ENCODE measurements at regions not wholly inside any gene's neighbourhood (a gene's known extent, or its start where the extent isn't known, plus 50 kb on each side); places are given as distances from the start of the nearest gene placed in this dataset.

DNA sequence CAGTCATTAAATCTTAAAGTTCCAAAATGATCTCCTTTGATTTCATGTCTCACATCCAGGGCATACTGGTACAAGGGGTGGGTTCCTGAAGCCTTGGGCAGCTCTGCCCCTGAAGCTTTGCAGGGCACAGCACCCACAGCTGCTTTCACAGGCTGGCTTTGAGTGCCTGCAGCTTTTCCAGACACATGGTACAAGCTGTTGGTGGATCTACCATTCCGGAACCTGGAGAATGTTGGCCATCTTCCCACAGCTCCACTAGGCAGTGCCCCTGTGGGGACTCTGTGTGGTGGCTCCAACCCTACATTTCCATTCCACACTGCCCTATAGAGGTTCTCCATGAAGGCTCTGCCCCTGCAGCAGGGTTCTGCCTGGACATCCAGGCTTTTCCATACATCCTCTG is 211.1 kb upstream of the THBS1 start:
- TF ChIP-seq POLR2A (IDR thresholded peaks at IDR 0.05) (no peak), EP300 (IDR thresholded peaks at IDR 0.05) (no peak)
- TF ChIP-seq, protein P1, sequence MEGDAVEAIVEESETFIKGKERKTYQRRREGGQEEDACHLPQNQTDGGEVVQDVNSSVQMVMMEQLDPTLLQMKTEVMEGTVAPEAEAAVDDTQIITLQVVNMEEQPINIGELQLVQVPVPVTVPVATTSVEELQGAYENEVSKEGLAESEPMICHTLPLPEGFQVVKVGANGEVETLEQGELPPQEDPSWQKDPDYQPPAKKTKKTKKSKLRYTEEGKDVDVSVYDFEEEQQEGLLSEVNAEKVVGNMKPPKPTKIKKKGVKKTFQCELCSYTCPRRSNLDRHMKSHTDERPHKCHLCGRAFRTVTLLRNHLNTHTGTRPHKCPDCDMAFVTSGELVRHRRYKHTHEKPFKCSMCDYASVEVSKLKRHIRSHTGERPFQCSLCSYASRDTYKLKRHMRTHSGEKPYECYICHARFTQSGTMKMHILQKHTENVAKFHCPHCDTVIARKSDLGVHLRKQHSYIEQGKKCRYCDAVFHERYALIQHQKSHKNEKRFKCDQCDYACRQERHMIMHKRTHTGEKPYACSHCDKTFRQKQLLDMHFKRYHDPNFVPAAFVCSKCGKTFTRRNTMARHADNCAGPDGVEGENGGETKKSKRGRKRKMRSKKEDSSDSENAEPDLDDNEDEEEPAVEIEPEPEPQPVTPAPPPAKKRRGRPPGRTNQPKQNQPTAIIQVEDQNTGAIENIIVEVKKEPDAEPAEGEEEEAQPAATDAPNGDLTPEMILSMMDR (IDR thresholded peaks at IDR 0.05) = no peak
